ENCODE measurements at regions not wholly inside any gene's neighbourhood (a gene's known extent, or its start where the extent isn't known, plus 50 kb on each side); places are given as distances from the start of the nearest gene placed in this dataset.

DNA sequence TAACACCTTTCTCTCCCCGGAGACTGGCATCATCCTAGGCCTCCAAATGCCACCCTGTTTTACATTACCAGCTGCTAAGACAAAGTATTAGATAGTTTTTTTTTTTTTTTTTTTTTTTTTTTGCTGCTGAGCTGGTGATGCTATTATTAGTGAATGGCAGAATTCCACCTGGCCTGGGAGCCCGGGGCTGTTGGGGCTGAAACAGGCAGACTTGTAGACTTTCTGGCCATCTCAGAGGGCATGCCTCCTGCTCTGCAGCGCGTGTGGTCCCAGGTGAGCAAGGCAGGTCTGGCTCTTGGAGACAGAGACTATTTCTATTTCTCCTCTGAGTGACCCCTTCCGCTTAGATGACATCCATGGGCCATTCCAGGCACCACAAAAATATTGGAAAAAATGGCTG is 104.2 kb downstream of the EMX2 start (continued):
- no peak for TF ChIP-seq ATF2 (IDR thresholded peaks at IDR 0.05; ENCODE audit: low read length)
- no peak for TF ChIP-seq POLR2A (IDR thresholded peaks at IDR 0.05; ENCODE audit: control extremely low read depth in 1 of 2, low read depth in 2 of 2, low read length in 2 of 2)

Measured in H1 (cell line).